22Rv1 (cell line): ENCODE measurements at regions not wholly inside any gene's neighbourhood (a gene's known extent, or its start where the extent isn't known, plus 50 kb on each side); places are given as distances from the start of the nearest gene placed in this dataset.
A peak's percentile ranks its signal among the peaks of the same experiment; 100 is the strongest.
"Not testable (repeated sequence)": the region's sequence is repeated elsewhere in the genome, so short reads cannot be mapped to it uniquely, and the experiment has no call there.

ENCODE experiments used
- H3K27ac ChIP-seq: fragments of 450-650 bp; 2 replicates; pipeline ENCODE4 v1.5.1; 2017
- CTCF ChIP-seq: fragments of 450-650 bp; IDR thresholded peaks from 2 replicates; pipeline ENCODE4 v1.5.1; 2017; ENCODE audit warnings: mild to moderate bottlenecking
- ZFX ChIP-seq: fragments of 450-650 bp; IDR thresholded peaks from 2 replicates; pipeline ENCODE4 v1.6.1; 2017; ENCODE audit warnings: antibody characterized with exemption, borderline replicate concordance

GRCh38 chrX:65196758-65197360 is 220.6 kb upstream of the ZC4H2 start:
- peak; percentile 54 for TF ChIP-seq CTCF
- TF ChIP-seq ZFX = no peak
- no peak overlapping the region for H3K27ac ChIP-seq

GRCh38 chrX:65195621-65196020 is 219.4 kb upstream of the ZC4H2 start:
- H3K27ac ChIP-seq = no peak overlapping the region
- TF ChIP-seq ZFX = no peak
- no peak for TF ChIP-seq CTCF

- TF ChIP-seq CTCF (no peak), ZFX (no peak)
- no peak overlapping the region for H3K27ac ChIP-seq
Observed at GRCh38 chrX:65194547-65194946, 218.3 kb upstream of the ZC4H2 start.

- not testable (repeated sequence) for H3K27ac ChIP-seq
Observed at GRCh38 chrX:65163325-65163724, 187.1 kb upstream of the ZC4H2 start.

GRCh38 chrX:65148232-65148631 is 172.0 kb upstream of the ZC4H2 start:
- no peak for TF ChIP-seq CTCF
- TF ChIP-seq ZFX = no peak
- H3K27ac ChIP-seq = no peak overlapping the region

- no peak for TF ChIP-seq CTCF
- TF ChIP-seq ZFX = no peak
- no peak overlapping the region for H3K27ac ChIP-seq
Observed at GRCh38 chrX:65136424-65136823, 160.2 kb upstream of the ZC4H2 start.

- no peak overlapping the region for H3K27ac ChIP-seq
- TF ChIP-seq CTCF = no peak
- TF ChIP-seq ZFX = no peak
Observed at GRCh38 chrX:65127842-65128241, 151.6 kb upstream of the ZC4H2 start.

- no peak overlapping the region for H3K27ac ChIP-seq
- no peak for TF ChIP-seq CTCF
- no peak for TF ChIP-seq ZFX
Observed at GRCh38 chrX:65098851-65099250, 122.6 kb upstream of the ZC4H2 start.
